Tongue (tissue), 1 donor: ENCODE measurements at regions not wholly inside any gene's neighbourhood (a gene's known extent, or its start where the extent isn't known, plus 50 kb on each side); places are given as distances from the start of the nearest gene placed in this dataset.
"Not testable (repeated sequence)": the region's sequence is repeated elsewhere in the genome, so short reads cannot be mapped to it uniquely, and the experiment has no call there.

Experiments used
- DNase-seq: peaks from one replicate; pipeline ENCODE4 v3.0.0-alpha.2; 2015

DNA sequence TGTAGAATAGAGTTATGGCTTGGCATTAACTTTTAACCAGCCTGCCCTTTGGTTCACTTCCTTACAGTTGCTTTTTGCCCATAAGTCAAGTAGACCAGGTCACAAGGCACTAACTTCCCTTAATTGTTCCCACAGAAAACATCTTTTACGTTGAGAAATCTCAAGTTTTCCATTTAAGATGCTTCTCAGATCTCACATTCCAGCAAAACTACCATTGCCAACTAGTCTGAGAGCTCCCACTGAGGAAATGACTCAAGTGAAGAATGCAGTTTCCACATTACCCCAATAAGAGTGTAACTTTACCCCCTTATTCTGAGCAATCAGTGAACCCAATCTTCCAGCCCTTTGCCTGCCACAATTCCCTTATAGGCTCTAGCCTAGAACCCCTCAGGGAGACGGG is 502.2 kb upstream of the OLFM3 start:
- no peak for DNase-seq

DNA sequence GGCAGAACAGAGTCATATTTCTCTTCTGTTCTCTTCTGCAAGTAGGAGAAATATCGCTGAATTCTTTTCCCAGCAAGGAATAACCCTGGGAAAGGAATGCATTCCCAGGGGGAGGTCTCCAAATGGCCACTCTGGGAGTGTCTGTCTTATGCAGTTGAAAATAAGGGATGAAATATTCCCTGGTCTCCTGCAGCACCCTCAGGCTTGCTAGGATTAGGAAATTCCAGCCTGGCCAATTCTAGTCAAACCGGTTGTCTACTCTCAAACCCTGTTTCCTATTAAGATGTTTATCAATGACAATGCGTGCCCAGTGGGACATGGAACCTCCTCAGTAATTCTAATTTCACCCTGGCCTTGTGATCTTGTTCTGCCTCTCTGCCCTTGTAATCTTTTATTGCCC is 501.1 kb upstream of the OLFM3 start:
- DNase-seq = not testable (repeated sequence)

DNA sequence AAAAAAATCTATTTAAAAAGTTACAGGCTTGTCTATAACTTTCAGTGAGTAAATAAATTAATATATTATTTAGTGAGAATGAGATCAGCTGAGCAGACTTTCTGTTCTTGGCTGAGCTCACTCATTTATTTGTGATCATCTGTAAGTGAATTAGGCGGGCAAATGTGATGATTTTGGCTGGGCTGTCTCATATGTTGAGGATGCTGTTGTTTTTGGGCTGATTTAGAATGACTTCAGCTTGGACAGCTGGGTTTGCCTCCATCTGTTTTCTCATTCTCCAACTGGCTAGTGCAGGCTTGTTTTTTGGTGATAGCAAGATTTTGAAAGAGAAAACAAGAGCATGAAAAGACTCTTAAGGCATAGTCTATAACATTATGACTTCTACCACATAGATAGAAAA is 475.8 kb upstream of the OLFM3 start:
- DNase-seq = peak; percentile 33

DNA sequence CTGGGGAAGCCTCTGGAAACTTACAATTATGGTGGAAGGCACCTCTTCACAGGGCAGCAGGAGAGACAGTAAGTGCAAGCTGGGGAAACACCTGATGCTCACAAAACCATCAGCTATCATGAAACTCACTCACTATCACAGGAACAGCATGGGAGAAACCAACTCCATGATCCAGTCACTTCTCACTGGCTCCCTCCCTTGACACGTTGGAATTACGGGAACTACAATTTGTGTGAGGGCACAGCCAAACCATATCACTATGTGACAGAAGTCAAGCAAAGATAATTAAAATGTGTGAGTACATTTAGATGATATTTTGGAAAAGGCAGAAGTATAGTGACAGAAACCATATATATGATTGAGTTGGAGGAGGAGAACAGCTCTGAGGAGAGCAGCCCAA is 474.0 kb upstream of the OLFM3 start:
- no peak for DNase-seq

DNA sequence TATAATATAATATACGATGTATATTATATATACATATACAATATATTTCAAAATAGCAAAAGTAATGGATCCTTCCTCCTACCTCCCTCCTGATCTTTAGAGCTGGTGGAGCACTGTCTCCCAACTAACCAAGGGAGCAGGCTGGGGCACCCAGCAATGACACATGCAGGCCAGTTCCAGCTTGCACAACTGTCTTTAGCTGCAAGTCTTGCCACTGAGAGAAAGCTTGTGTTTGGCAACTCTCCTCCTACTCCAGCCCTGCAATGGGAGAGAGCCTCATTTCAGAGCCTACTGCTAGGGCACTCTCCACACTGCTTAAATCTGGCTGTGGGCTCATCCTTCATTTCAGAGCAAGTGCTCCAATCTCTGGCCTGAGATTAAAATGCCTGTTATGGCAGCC is 469.8 kb upstream of the OLFM3 start:
- no peak for DNase-seq

DNA sequence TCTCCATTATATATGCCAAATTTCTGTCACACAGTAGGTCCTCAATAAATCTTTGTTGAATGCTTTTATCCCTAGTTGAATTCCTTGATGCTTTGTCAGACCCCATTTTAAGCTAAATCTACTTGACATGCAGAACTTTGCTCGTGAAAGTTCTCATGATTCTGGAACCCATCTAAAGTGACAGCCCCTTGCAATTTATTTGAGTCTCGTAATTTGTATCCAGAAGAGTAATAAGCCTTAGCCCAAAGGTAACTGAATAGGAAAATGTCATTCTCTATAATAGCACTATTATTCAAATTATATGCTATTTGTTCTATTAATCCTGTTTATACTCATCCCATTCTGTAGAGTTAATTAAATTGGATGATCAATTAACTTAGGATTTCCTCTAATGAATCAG is 466.6 kb upstream of the OLFM3 start:
- no peak for DNase-seq

DNA sequence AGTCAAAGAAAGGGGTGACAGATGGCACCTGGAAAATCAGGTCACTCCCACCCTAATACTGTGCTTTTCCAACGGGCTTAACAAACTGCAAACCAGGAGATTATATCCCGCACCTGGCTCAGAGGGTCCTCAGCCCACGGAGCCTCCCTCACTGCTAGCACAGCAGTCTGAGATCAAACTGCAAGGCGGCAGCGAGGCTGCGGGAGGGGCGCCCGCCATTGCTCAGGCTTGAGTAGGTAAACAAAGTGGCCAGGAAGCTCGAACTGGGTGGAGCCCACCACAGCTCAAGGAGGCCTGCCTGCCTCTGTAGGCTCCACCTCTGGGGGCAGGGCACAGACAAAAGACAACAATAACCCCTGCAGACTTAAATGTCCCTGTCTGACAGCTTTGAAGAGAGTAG is 445.6 kb upstream of the OLFM3 start:
- DNase-seq = not testable (repeated sequence)

DNA sequence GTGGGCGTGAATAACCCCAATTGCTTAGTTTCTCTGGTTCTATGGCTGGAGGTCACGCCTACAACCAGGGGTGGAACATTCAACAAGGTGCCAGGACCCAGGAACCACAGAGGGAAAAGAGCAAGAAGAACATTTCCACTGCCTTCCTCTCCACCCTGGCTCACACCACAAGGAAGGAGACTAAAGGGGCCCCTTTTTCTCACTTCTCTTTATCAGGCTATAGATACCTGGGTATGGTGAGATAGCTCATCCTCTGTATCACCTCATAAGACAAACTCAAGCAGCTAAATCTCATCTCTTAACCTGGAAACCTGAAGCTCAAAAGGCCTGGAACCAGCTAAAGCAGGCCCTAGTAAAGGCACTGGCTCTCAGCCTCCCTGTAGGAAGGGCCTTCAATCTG is 438.8 kb upstream of the OLFM3 start:
- no peak for DNase-seq

DNA sequence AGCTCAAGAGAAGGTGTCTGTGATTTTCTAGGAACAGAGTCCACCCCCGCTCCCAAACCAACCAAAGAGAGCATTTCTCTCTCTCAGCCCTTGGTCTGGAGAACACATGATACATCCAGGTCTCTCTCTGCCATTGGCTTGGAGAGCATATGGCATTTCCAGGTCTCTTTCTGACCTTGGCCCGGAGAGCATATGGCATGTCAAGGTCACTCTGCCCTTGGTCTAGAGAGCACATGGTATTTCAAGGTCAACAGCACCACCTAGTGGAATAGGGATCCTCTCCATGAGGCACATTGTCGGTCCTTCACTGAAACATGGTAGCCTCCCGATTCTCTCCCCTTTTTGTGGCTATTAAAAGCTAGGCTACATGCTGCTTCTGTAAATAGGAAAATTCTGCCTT is 437.7 kb upstream of the OLFM3 start:
- peak; percentile 3 for DNase-seq

DNA sequence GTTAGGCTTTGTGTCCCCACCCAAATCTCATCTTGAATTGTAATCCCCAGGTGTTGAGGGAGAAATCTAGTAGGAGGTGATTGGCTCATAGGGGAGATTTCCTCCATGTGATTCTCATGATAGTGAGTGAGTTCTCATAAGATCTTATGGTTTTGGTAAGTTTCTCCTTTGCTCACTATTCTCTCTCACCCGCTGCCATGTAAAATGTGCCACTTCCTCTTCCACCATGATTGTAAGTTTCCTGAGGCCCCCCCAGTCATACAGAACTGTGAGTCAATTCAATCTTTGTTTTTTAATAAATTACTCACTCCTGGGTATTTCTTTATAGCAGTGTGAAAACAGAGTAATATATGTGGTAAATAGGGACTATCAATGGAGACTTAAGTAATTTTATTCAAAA is 434.5 kb upstream of the OLFM3 start:
- no peak for DNase-seq

DNA sequence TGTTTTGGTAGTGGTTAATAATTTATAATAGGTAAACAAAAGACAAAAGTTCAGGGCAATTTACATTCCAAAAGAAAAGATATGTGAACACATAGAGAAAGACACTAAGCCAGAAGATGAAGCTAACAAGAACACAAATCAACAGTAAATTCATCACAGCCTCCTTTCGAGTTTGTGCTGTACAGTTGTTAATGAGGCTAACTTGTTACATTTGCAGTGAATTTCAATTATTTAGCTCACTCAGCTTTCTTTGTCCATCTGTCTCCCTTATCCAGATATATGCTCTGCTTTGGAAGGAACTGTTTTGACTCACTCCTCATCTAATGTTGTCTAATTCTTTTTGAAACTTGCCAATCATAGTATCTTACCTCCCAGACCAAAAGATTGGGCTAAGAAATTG is 423.3 kb upstream of the OLFM3 start:
- DNase-seq = no peak
